ENCODE measurements at regions not wholly inside any gene's neighbourhood (a gene's known extent, or its start where the extent isn't known, plus 50 kb on each side); places are given as distances from the start of the nearest gene placed in this dataset.

- TF ChIP-seq POLR2A (IDR thresholded peaks at IDR 0.05) (no peak), CTCF (IDR thresholded peaks at IDR 0.05) (no peak)
These were observed 68.4 kb downstream of the MTX3 start for GRCh38 chr5:79922626-79923025.
